Neuron (in vitro differentiated cells): ENCODE measurements at regions not wholly inside any gene's neighbourhood (a gene's known extent, or its start where the extent isn't known, plus 50 kb on each side); places are given as distances from the start of the nearest gene placed in this dataset.

Experiments
- H2AFZ ChIP-seq: one replicate; pipeline ENCODE4 v1.6.1; 2013; ENCODE audit warnings: low read depth, mild to moderate bottlenecking, inconsistent platforms, low read length, moderate library complexity
- H3K27me3 ChIP-seq: one replicate; pipeline ENCODE4 v1.6.1; 2013; ENCODE audit warnings: low read length; ENCODE audit not compliant: insufficient read depth
- H3K36me3 ChIP-seq: one replicate; pipeline ENCODE4 v1.6.1; 2013; ENCODE audit warnings: low read length; ENCODE audit not compliant: insufficient read depth
- H3K4me1 ChIP-seq: one replicate; pipeline ENCODE4 v1.6.1; 2013; ENCODE audit warnings: low read length; ENCODE audit not compliant: insufficient read depth
- H3K4me3 ChIP-seq: 2 replicates; pipeline ENCODE4 v1.5.1; 2013; ENCODE audit warnings: mild to moderate bottlenecking, low read length, moderate library complexity
- H3K9me3 ChIP-seq: one replicate; pipeline ENCODE4 v1.6.1; 2013; ENCODE audit warnings: low read length

GRCh38 chr15:29343229-29343628 lies 73.6 kb upstream of the NSMCE3 start:
- Histone ChIP-seq H3K27me3 (no peaks in the 10 kb centered on the region), H3K4me1 (peaks cover 10% of the 10 kb centered on the region)

DNA sequence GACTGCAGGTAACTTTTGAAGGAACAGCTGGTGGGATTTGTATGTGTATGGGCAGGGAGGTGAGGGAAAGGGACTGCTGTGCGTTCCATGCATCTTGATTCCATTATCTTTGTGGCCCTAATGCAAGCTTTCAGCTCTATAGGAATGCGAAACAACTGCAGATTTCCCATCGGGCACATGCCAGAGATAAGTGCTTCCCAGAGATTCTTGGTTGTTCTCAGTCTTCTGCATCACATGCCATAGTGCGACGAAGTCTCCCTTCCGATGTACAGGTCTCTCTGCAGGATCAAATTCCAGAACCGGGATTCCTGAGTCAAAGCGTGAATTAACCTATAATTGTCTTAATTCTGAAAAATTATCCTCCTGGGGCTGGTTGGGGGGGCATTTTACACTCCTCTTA lies 72.6 kb upstream of the NSMCE3 start:
- no peak overlapping the region for H2AFZ ChIP-seq
- H3K4me1 ChIP-seq: peaks cover 10% of the 10 kb centered on the region
- H3K9me3 ChIP-seq: no peaks in the 10 kb centered on the region
- H3K27me3 ChIP-seq: no peaks in the 10 kb centered on the region
- no peak overlapping the region for H3K4me3 ChIP-seq
- H3K36me3 ChIP-seq: no peaks in the 10 kb centered on the region

More at GRCh38 chr15:29343229-29343628, 73.6 kb upstream of the NSMCE3 start:
- H3K9me3 ChIP-seq: no peaks in the 10 kb centered on the region
- no peak overlapping the region for H2AFZ ChIP-seq
- no peak overlapping the region for H3K4me3 ChIP-seq
- no peaks in the 10 kb centered on the region for H3K36me3 ChIP-seq

GRCh38 chr15:29337156-29337959 lies 67.7 kb upstream of the NSMCE3 start:
- Histone ChIP-seq H2AFZ (no peak overlapping the region), H3K36me3 (no peaks in the 10 kb centered on the region), H3K4me3 (no peak overlapping the region), H3K4me1 (peaks cover 10% of the 10 kb centered on the region), H3K9me3 (no peaks in the 10 kb centered on the region), H3K27me3 (no peaks in the 10 kb centered on the region)

DNA sequence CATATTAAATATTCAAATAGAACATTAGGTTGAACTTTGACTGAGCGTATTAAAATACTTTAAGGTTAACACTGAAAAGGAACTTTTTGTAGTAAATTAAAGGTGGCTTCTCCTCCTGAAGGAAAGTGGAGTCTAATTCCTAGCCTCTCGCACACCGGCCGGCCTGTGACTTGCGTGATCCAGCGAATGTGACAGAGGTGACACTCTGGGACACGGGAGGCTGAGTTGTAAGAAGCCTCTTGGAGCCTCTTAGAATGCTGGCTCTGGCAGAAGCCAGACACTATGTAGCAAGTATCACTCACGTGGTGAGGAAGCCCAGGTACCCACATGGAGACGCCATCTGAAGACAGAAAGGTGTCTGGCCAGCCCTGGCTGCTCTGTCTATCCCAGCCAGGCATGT lies 64.9 kb upstream of the NSMCE3 start:
- Histone ChIP-seq H2AFZ (no peak overlapping the region), H3K36me3 (no peaks in the 10 kb centered on the region), H3K4me3 (no peak overlapping the region), H3K27me3 (no peaks in the 10 kb centered on the region), H3K9me3 (no peaks in the 10 kb centered on the region), H3K4me1 (peaks cover under 1% of the 10 kb centered on the region)

DNA sequence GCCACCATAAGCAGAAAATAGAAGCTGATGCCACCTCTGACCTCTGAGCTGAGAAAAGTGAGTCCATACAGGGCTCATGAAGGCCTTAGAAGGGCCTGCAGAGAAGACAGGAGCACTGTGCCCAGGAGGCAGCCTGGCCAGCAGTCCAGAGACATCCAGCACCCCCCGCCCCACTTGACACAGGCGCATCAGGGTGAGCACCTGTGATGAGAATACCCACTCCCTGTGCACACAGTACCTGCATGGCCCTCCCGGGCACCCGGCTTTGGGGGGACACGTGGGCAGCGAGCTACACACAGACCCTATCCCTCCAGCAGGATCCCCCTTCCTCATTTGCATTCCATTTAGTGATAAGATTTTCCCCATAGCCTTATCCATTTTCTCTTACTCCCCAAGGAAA lies 63.6 kb upstream of the NSMCE3 start:
- Histone ChIP-seq H3K36me3 (no peaks in the 10 kb centered on the region), H3K27me3 (no peaks in the 10 kb centered on the region), H3K4me3 (no peak overlapping the region), H3K4me1 (no peaks in the 10 kb centered on the region), H2AFZ (no peak overlapping the region), H3K9me3 (no peaks in the 10 kb centered on the region)

DNA sequence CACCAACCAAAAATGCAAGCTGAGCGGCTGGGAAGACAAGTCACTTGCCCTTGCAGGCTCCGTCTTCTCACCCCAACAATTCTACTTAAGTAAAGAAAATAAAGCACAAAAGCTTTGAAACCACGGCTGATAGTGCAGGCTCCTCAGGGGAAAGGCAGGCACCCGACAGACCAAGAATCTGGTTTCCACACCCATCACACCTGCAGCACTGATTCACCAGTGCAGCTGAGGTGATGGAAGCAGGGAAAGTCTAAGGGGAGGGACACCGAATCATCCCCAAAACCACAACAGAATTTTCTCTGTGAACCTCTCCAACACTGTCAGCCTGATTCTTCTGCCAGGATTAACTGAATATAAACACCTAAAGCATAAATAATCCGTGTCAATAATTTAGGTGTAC lies 62.0 kb upstream of the NSMCE3 start:
- Histone ChIP-seq H3K27me3 (no peaks in the 10 kb centered on the region), H3K4me3 (no peak overlapping the region), H3K4me1 (no peaks in the 10 kb centered on the region), H3K36me3 (no peaks in the 10 kb centered on the region), H3K9me3 (no peaks in the 10 kb centered on the region), H2AFZ (no peak overlapping the region)

DNA sequence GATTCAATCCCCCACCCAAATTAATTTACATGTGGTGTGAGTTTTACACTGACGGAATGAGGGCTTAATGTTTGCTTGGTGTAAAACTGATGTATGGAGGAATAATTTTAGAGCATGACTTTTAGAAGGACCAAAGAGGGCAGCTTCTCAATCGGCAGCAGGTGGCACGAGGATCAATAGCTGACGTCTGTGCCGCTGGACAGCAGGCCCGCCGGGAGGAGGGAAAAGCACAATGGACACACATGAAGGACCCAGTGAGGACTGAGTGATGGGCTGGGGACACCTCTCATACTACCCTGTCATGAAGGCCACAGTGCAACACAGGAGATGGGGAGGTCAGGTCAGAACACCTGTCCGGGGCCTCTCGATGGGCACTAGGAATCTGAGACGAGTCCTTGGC lies 61.4 kb upstream of the NSMCE3 start:
- H3K9me3 ChIP-seq: no peaks in the 10 kb centered on the region
- no peak overlapping the region for H3K4me3 ChIP-seq
- H3K27me3 ChIP-seq: no peaks in the 10 kb centered on the region
- no peak overlapping the region for H2AFZ ChIP-seq
- H3K4me1 ChIP-seq: no peaks in the 10 kb centered on the region
- no peaks in the 10 kb centered on the region for H3K36me3 ChIP-seq

- no peaks in the 10 kb centered on the region for H3K27me3 ChIP-seq
- no peaks in the 10 kb centered on the region for H3K36me3 ChIP-seq
- no peak overlapping the region for H2AFZ ChIP-seq
- H3K4me3 ChIP-seq: no peak overlapping the region
- no peaks in the 10 kb centered on the region for H3K4me1 ChIP-seq
- H3K9me3 ChIP-seq: no peaks in the 10 kb centered on the region
These were observed 55.1 kb upstream of the NSMCE3 start for GRCh38 chr15:29324746-29325145.

- no peaks in the 10 kb centered on the region for H3K4me1 ChIP-seq
- no peak overlapping the region for H2AFZ ChIP-seq
- no peak overlapping the region for H3K4me3 ChIP-seq
- no peaks in the 10 kb centered on the region for H3K9me3 ChIP-seq
- H3K36me3 ChIP-seq: no peaks in the 10 kb centered on the region
- H3K27me3 ChIP-seq: no peaks in the 10 kb centered on the region
These were observed 53.9 kb upstream of the NSMCE3 start for GRCh38 chr15:29323557-29323956.

DNA sequence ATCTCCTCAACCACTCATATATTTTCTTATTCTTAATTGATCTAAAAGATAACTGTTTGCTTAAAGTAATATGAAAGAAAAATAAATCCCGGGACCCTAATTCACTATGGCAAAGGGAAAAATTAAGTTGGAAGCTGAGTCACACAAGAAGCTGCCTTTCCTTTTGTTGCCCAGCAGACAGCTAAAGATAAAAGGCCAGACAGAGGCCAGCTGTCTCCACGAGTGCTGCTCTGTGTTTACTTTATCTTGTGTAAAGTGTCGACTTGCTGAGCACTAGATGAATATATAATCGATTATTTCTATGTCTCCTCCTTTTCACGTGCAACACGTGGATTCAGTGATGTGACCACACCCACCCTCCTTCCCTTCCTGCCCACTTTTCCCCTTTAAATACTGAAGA lies 52.8 kb upstream of the NSMCE3 start:
- Histone ChIP-seq H2AFZ (no peak overlapping the region), H3K4me3 (no peak overlapping the region), H3K9me3 (no peaks in the 10 kb centered on the region), H3K4me1 (no peaks in the 10 kb centered on the region), H3K36me3 (no peaks in the 10 kb centered on the region), H3K27me3 (no peaks in the 10 kb centered on the region)

DNA sequence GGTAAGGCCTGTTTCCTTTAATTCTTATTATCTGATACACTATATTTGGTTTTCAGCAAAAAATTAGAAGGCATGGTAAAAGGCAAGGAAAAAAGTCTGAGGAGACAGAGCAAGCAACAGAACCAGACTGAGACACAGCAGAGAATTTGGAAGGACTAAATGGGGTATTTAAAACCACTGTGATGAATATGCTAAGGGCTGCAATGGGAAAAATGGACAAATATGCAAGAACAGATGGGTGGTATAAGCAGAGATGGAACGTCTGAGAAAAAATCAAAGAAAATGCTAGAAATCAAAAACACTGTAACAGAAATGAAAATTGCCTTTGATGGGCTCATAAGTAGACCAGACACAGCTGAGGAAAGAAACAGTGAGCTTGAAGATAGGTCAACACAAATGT lies 50.8 kb upstream of the NSMCE3 start:
- Histone ChIP-seq H3K4me3 (no peak overlapping the region), H3K4me1 (no peaks in the 10 kb centered on the region), H3K9me3 (no peaks in the 10 kb centered on the region), H2AFZ (no peak overlapping the region), H3K27me3 (no peaks in the 10 kb centered on the region), H3K36me3 (no peaks in the 10 kb centered on the region)

GRCh38 chr15:29319823-29320222 lies 50.2 kb upstream of the NSMCE3 start:
- Histone ChIP-seq H2AFZ (no peak overlapping the region), H3K9me3 (no peaks in the 10 kb centered on the region), H3K36me3 (no peaks in the 10 kb centered on the region), H3K4me3 (no peak overlapping the region), H3K4me1 (no peaks in the 10 kb centered on the region), H3K27me3 (no peaks in the 10 kb centered on the region)
